K562 (cell line): ENCODE measurements at regions not wholly inside any gene's neighbourhood (a gene's known extent, or its start where the extent isn't known, plus 50 kb on each side); places are given as distances from the start of the nearest gene placed in this dataset.

Source experiments
- ATAC-seq: fragments of 200-7000 bp; cut with Tn5 transposase; 3 replicates; pipeline ENCODE4 v1.9.1; 2020; ENCODE audit warnings: moderate library complexity
- BruUV-seq: library from RNA; stranded (reverse); fragments of 400-500 nt; replicated peaks from 2 replicates; lab custom pipeline; 2021; lab: Mats Ljungman, UMichigan
- CTCF ChIA-PET: fragments of 300-600 bp; formaldehyde crosslinking; extraction: SDS; loops from one replicate; lab custom pipeline; 2021; ENCODE audit warnings: low intra/inter-chr PET ratio; lab: Yijun Ruan, JAX
- POLR2A ChIA-PET: fragments of 300-600, 350-650 bp; sonication (Branson Sonifier 250); formaldehyde crosslinking; extraction: SDS; loops from one replicate; lab custom pipeline; 2021; ENCODE audit warnings: antibody characterized with exemption, inconsistent platforms; lab: Yijun Ruan, JAX
- DNase-seq, 4 experiments: peaks; one replicate each; pipeline versions ENCODE4 v3.0.0 to v3.0.0-alpha.2; 2011 to 2018; ENCODE audit warnings: low spot score in 3 of 4, mixed read lengths in 3 of 4; ENCODE audit errors: extremely low read depth in 1 of 4
- FAIRE-seq: peaks from 2 replicates; lab custom pipeline; 2011; peaks lifted over from hg19 to GRCh38; lab: Jason Lieb, UNC
- H2AFZ ChIP-seq: 2 replicates; pipeline ENCODE4 v1.6.0; 2011; ENCODE audit warnings: low read depth, low read length, control low read depth, inconsistent platforms
- H3K27ac ChIP-seq: fragments of 200-600 bp; 3 replicates; pipeline ENCODE4 v1.8.0; 2011; ENCODE audit warnings: low read depth, mild to moderate bottlenecking, control low read depth, inconsistent platforms, low read length, moderate library complexity, mixed read lengths; ENCODE audit errors: extremely low read depth
- H3K27me3 ChIP-seq, 2 experiments: fragments of 300-600 bp in 1 of 2; 2 replicates in 1 of 2; 3 replicates in 1 of 2; pipeline versions ENCODE4 v1.6.0 to v1.8.0; 2011; ENCODE audit warnings: inconsistent platforms in 2 of 2, low read length in 2 of 2, mild to moderate bottlenecking in 1 of 2, mixed read lengths in 1 of 2, moderate library complexity in 1 of 2; ENCODE audit not compliant: control insufficient read depth in 2 of 2, insufficient read depth in 2 of 2
- H3K36me3 ChIP-seq: fragments of 300-600 bp; 3 replicates; pipeline ENCODE4 v1.8.0; 2011; ENCODE audit warnings: mild to moderate bottlenecking, low read length, inconsistent platforms; ENCODE audit not compliant: control insufficient read depth, insufficient read depth
- H3K4me1 ChIP-seq, 2 experiments: fragments of 200-600 bp in 1 of 2; replicated peaks in 1 of 2; 2 replicates in 1 of 2; 3 replicates in 1 of 2; pipeline versions ENCODE4 v1.5.1 to v1.8.0; 2011; ENCODE audit warnings: inconsistent platforms in 2 of 2, low read length in 2 of 2, mild to moderate bottlenecking in 1 of 2, mixed read lengths in 1 of 2, moderate library complexity in 1 of 2; ENCODE audit not compliant: control insufficient read depth in 2 of 2, insufficient read depth in 2 of 2
- H3K4me2 ChIP-seq: 2 replicates; pipeline ENCODE4 v1.6.1; 2011; ENCODE audit warnings: low read length, control low read depth, inconsistent platforms, mixed read lengths; ENCODE audit not compliant: insufficient read depth
- H3K4me3 ChIP-seq: fragments of 200-600 bp; sonication (generic), shearing (Covaris generic); 2 replicates; pipeline ENCODE4 v1.5.1; 2016; ENCODE audit warnings: control low read depth, inconsistent platforms
- H3K79me2 ChIP-seq: fragments of 200-600 bp; 3 replicates; pipeline ENCODE4 v1.8.0; 2011; ENCODE audit warnings: low read length, inconsistent platforms; ENCODE audit not compliant: control insufficient read depth, insufficient read depth
- H3K9ac ChIP-seq, 2 experiments: 2 replicates each; pipeline versions ENCODE4 v1.6.0 to v1.6.1; 2011; ENCODE audit warnings: low read depth in 2 of 2, low read length in 2 of 2, control low read depth in 1 of 2, inconsistent platforms in 1 of 2, mild to moderate bottlenecking in 1 of 2, mixed read lengths in 1 of 2; ENCODE audit not compliant: insufficient read depth in 1 of 2
- H3K9me1 ChIP-seq: one replicate; pipeline ENCODE4 v1.6.0; 2011; ENCODE audit warnings: inconsistent platforms, mild to moderate bottlenecking, low read length, moderate library complexity; ENCODE audit not compliant: control insufficient read depth, insufficient read depth
- H3K9me3 ChIP-seq: replicated peaks from 2 replicates; pipeline ENCODE4 v1.5.1; 2011; ENCODE audit warnings: low read depth, low read length, inconsistent platforms; ENCODE audit not compliant: control insufficient read depth, insufficient read depth
- H4K20me1 ChIP-seq: replicated peaks from 2 replicates; pipeline ENCODE4 v1.6.1; 2011; ENCODE audit warnings: low read length, inconsistent platforms, mixed read lengths; ENCODE audit not compliant: control insufficient read depth, insufficient read depth
- E2F4 ChIP-seq: sonication (generic); formaldehyde crosslinking; IDR thresholded peaks from 2 replicates; pipeline ENCODE4 v1.8.0; 2022; ENCODE audit warnings: mild to moderate bottlenecking, low read depth, missing genetic modification reagents
- KDM5B ChIP-seq: fragments of 200-600 bp; sonication (generic); IDR thresholded peaks from 2 replicates; pipeline ENCODE4 v1.6.1; 2012; ENCODE audit warnings: low read depth, mild to moderate bottlenecking, moderate library complexity, low read length, control low read depth, inconsistent platforms; ENCODE audit not compliant: insufficient replicate concordance
- TAL1 ChIP-seq: fragments of 450-650 bp; IDR thresholded peaks from 2 replicates; pipeline ENCODE4 v1.6.1; 2016; ENCODE audit warnings: mild to moderate bottlenecking
- YBX1 ChIP-seq: fragments of 450-650 bp; IDR thresholded peaks from 2 replicates; pipeline ENCODE4 v1.7.1; 2016; ENCODE audit warnings: mild to moderate bottlenecking
- ZHX1 ChIP-seq: fragments of 150-350 bp; conservative IDR thresholded peaks from 2 replicates; pipeline ENCODE4 v1.6.1; 2014; ENCODE audit warnings: low read length
- ZNF134 ChIP-seq: fragments of 250-450 bp; sonication (Bioruptor Pico); conservative IDR thresholded peaks from 2 replicates; pipeline ENCODE4 v1.4.0; 2020
- ZNF384 ChIP-seq: IDR thresholded peaks from 2 replicates; pipeline ENCODE4 v1.6.1; 2012; ENCODE audit warnings: low read depth, low read length, improper control_type of control experiment
- ZNF512 ChIP-seq: IDR thresholded peaks from 2 replicates; pipeline ENCODE4 v1.6.1; 2016; ENCODE audit warnings: missing genetic modification characterization, missing compliant biosample characterization
- WGBS: fragments of 100-300 bp; shearing (Covaris generic); methylation state at CpG from one replicate; pipeline ENCODE4 v1.1.6; 2016; ENCODE audit warnings: low coverage, mixed read lengths; ENCODE audit not compliant: insufficient coverage; ENCODE audit errors: missing lambda C conversion rate; 5-methylcytosine and 5-hydroxymethylcytosine counted together
- in situ Hi-C: fragments of 300-500 bp; cut with MboI; formaldehyde crosslinking; loops from 4 replicates; pipeline ENCODE4 v1.15.0; 2018; ENCODE audit warnings: inconsistent platforms, mixed read lengths
- intact Hi-C: fragments of 100-400 bp; cut with micrococcal nuclease; formaldehyde crosslinking; loops from 2 replicates; pipeline ENCODE4 v1.14.2; 2022

GRCh38 chr4:81960961-81961360 lies 412.8 kb downstream of the HNRNPD start:
- TF ChIP-seq ZNF512 (no peak), ZNF384 (no peak), KDM5B (no peak), E2F4 (CRISPR knock-in tag) (no peak), ZNF134 (no peak), YBX1 (no peak), TAL1 (no peak), ZHX1 (no peak)
- peaks cover 0 to 9% of the 10 kb centered on the region in 2 experiments; a peak in 2 of 5 replicates for H3K27me3 ChIP-seq
- H3K36me3 ChIP-seq: no peaks in the 10 kb centered on the region
- no peak overlapping the region for H3K27ac ChIP-seq
- intact Hi-C loops: no loop called here
- CTCF ChIA-PET: no interaction called here
- no peak overlapping the region for H3K9ac ChIP-seq
- no peak for DNase-seq
- no peak overlapping the region for H3K4me3 ChIP-seq
- H3K4me2 ChIP-seq: no peak overlapping the region
- no TSS peak for BruUV-seq
- FAIRE-seq: no peak
- no peak overlapping the region for H2AFZ ChIP-seq
- no peaks in the 10 kb centered on the region for H3K9me3 ChIP-seq
- ATAC-seq: no peak
- POLR2A ChIA-PET: interaction anchor here (0.9 to 1.9 kb wide), 2 partner anchors 10 to 178 kb away, joined by 3 to 5 read pairs; no protein-coding TSS in a partner anchor
- H3K79me2 ChIP-seq: no peaks in the 10 kb centered on the region
- 2% methylated on average over 4 of the region's 4 CpGs for WGBS
- in situ Hi-C loops: no loop called here
- no peaks in the 10 kb centered on the region for H3K9me1 ChIP-seq
- H3K4me1 ChIP-seq: no peaks in the 10 kb centered on the region
- H4K20me1 ChIP-seq: no peaks in the 10 kb centered on the region
